ENCODE measurements at regions not wholly inside any gene's neighbourhood (a gene's known extent, or its start where the extent isn't known, plus 50 kb on each side); places are given as distances from the start of the nearest gene placed in this dataset.

GRCh38 chr22:48257685-48258055 lies 1495.2 kb downstream of the TBC1D22A start:
- TF ChIP-seq CTCF (tag by site-specific recombination; IDR thresholded peaks at IDR 0.05) (no peak), ZNF266 (tag by site-specific recombination; IDR thresholded peaks at IDR 0.05; ENCODE audit: low read depth) (no peak), SALL2 (tag by site-specific recombination; IDR thresholded peaks at IDR 0.05; ENCODE audit: borderline replicate concordance) (no peak), ZNF280C (tag by site-specific recombination; IDR thresholded peaks at IDR 0.05) (no peak), ZNF626 (tag by site-specific recombination; IDR thresholded peaks at IDR 0.05) (no peak), REST (tag by site-specific recombination; IDR thresholded peaks at IDR 0.05) (no peak), ZNF561 (tag by site-specific recombination; IDR thresholded peaks at IDR 0.05; ENCODE audit: borderline replicate concordance) (no peak), PRDM2 (tag by site-specific recombination; IDR thresholded peaks at IDR 0.05; ENCODE audit: borderline replicate concordance) (no peak)
